Posterior cingulate gyrus (tissue), 11 donors: ENCODE measurements at regions not wholly inside any gene's neighbourhood (a gene's known extent, or its start where the extent isn't known, plus 50 kb on each side); places are given as distances from the start of the nearest gene placed in this dataset.
"Not testable (repeated sequence)": the region's sequence is repeated elsewhere in the genome, so short reads cannot be mapped to it uniquely, and the experiment has no call there.

Experiments used
- DNase-seq, 10 donors: peaks; one replicate each; pipeline versions ENCODE4 v3.0.0 to v3.0.0-alpha.2; 2020 to 2021; ENCODE audit warnings: mixed read lengths in 3 of 10
- intact Hi-C: fragments of 100-400 bp; cut with DNase I; formaldehyde crosslinking; loops from one replicate; pipeline ENCODE4 v1.15.1; 2023

- DNase-seq: peak; percentile 43 to 94 (median 78)
- intact Hi-C loops: loop anchor here (10.0 kb wide), 1 partner anchor 1221 kb away; no protein-coding TSS in a partner anchor
Measured at GRCh38 chr5:18393565-18394442, 759.5 kb downstream of the TAF11L14 start.

GRCh38 chr5:18394443-18394804 is 760.2 kb downstream of the TAF11L14 start:
- intact Hi-C loops: loop anchor here (10.0 kb wide), 1 partner anchor 1220 kb away; no protein-coding TSS in a partner anchor
- no peak for DNase-seq

- DNase-seq: no peak
- intact Hi-C loops: loop anchor here (10.0 kb wide), 1 partner anchor 1219 kb away; no protein-coding TSS in a partner anchor
Measured at GRCh38 chr5:18395126-18396110, 761.2 kb downstream of the TAF11L14 start.

- no peak for DNase-seq
- intact Hi-C loops: loop anchor here (10.0 kb wide), 1 partner anchor 1217 kb away; no protein-coding TSS in a partner anchor
Measured at GRCh38 chr5:18397371-18397770, 763.1 kb downstream of the TAF11L14 start.

GRCh38 chr5:18397891-18398290 is 763.6 kb downstream of the TAF11L14 start:
- intact Hi-C loops: loop anchor here (10.0 kb wide), 1 partner anchor 1217 kb away; no protein-coding TSS in a partner anchor
- no peak for DNase-seq

GRCh38 chr5:18399461-18400327 is 765.4 kb downstream of the TAF11L14 start:
- intact Hi-C loops: loop anchor here (10.0 kb wide), 1 partner anchor 1215 kb away; no protein-coding TSS in a partner anchor
- DNase-seq: peak in 3 of 10 donors; percentile 68 to 82 (median 80)

- no peak for DNase-seq
- intact Hi-C loops: no loop called here
Measured at GRCh38 chr5:18403141-18403540, 768.9 kb downstream of the TAF11L14 start.

GRCh38 chr5:18403941-18404438 is 769.7 kb downstream of the TAF11L14 start:
- no peak for DNase-seq
- intact Hi-C loops: no loop called here

- no peak for DNase-seq
- intact Hi-C loops: no loop called here
Measured at GRCh38 chr5:18420711-18421110, 786.5 kb downstream of the TAF11L14 start.

- intact Hi-C loops: no loop called here
- no peak for DNase-seq
Measured at GRCh38 chr5:18433336-18433735, 799.1 kb downstream of the TAF11L14 start.

- intact Hi-C loops: no loop called here
- no peak for DNase-seq
Measured at GRCh38 chr5:18438126-18438525, 803.9 kb downstream of the TAF11L14 start.

GRCh38 chr5:18455521-18455920 is 821.3 kb downstream of the TAF11L14 start:
- no peak for DNase-seq
- intact Hi-C loops: no loop called here

GRCh38 chr5:18457255-18457654 is 823.0 kb downstream of the TAF11L14 start:
- no peak for DNase-seq

GRCh38 chr5:18461766-18462165 is 827.5 kb downstream of the TAF11L14 start:
- intact Hi-C loops: loop anchor here (5.0 kb wide), 1 partner anchor 1146 kb away; no protein-coding TSS in a partner anchor
- DNase-seq: no peak

More at GRCh38 chr5:18457255-18457654, 823.0 kb downstream of the TAF11L14 start:
- intact Hi-C loops: no loop called here

GRCh38 chr5:18465833-18466681 is 831.8 kb downstream of the TAF11L14 start:
- DNase-seq: peak in 7 of 10 donors; percentile 38 to 84 (median 62)
- intact Hi-C loops: loop anchor here (5.0 kb wide), 1 partner anchor 231 kb away; no protein-coding TSS in a partner anchor

GRCh38 chr5:18466731-18467130 is 832.5 kb downstream of the TAF11L14 start:
- no peak for DNase-seq
- intact Hi-C loops: loop anchor here (5.0 kb wide), 1 partner anchor 231 kb away; no protein-coding TSS in a partner anchor

- intact Hi-C loops: not testable (repeated sequence)
Measured at GRCh38 chr5:18471791-18472190, 837.5 kb downstream of the TAF11L14 start.

GRCh38 chr5:18483451-18483850 is 849.2 kb downstream of the TAF11L14 start:
- no peak for DNase-seq
- intact Hi-C loops: no loop called here

More at GRCh38 chr5:18471791-18472190, 837.5 kb downstream of the TAF11L14 start:
- DNase-seq: peak in 1 of 10 donors; percentile 40
